GM19395 (cell line): ENCODE measurements at regions not wholly inside any gene's neighbourhood (a gene's known extent, or its start where the extent isn't known, plus 50 kb on each side); places are given as distances from the start of the nearest gene placed in this dataset.

Experiments
- ATAC-seq: cut with Tn5 transposase; IDR thresholded peaks from one replicate; pipeline ENCODE4 v1.9.1; 2021; ENCODE audit warnings: mild to moderate bottlenecking, moderate library complexity; ENCODE audit not compliant: unreplicated experiment

- ATAC-seq, result no peak
Measured at GRCh38 chr9:129335464-129336129, 157.5 kb upstream of the IER5L start.

DNA sequence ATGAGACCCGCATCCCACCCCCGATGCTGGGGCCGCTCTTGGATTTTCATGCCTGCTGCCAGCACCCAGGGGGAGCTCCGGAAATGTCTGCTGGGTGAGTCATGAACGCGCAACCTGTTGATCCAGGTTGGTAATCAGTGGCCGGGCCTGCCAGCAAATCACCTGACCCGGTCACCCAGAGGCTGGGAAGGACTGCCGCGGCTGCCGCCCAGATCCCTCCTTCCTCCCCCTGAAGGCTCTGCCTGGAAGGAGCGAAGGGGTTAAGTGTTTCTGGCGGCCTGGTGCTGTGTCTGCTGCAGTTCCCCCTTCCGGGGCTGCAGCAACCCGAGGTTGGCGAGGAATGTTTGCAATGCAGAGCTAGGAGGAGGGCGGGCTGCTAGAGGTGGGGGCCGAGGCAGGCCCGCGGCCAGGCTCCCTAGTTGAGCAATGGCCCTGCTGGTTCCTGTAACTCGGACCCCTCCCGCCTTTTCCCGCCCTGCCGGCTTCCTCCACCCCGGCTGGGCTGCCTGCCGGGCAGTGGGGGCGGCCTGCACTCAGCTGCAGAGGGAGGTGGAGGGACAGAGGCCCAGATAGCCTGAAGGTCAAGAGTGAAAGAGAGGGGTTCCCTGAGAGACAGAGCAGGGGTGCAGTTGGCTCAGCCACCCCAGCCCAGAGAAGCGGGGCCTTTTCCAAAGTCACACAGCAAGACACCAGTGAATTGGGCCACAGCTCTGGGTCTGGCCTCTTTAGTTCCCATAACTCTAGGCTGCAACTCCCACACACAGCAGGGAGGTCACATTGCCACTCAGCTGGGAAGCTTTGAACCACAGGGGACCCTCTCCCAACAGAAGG lies 156.3 kb upstream of the IER5L start:
- no peak for ATAC-seq

- no peak for ATAC-seq
Measured at GRCh38 chr9:129333617-129334104, 155.6 kb upstream of the IER5L start.

DNA sequence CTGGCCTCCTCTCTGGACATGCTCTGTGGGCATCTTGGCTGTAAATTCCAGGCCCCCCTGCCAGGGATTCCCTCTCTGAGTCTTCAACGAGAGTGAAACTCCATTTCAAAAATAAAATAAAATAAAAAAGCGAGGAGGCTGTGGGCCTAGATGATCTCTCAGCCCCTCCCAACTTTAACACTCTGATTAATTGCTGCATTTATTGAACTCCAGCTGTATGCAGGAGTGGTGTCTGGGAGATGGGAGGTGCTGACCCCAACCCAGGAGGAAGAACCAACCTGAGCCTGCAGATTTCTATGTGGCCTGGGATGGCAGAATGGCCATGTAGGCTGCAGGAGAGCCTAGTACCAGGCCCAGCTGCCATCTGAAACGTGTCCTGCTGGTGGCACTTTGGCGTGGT lies 154.5 kb upstream of the IER5L start:
- no peak for ATAC-seq

- ATAC-seq, result no peak
Measured at GRCh38 chr9:129331772-129332500, 153.9 kb upstream of the IER5L start.

- ATAC-seq, result no peak
Measured at GRCh38 chr9:129331493-129331765, 153.4 kb upstream of the IER5L start.

DNA sequence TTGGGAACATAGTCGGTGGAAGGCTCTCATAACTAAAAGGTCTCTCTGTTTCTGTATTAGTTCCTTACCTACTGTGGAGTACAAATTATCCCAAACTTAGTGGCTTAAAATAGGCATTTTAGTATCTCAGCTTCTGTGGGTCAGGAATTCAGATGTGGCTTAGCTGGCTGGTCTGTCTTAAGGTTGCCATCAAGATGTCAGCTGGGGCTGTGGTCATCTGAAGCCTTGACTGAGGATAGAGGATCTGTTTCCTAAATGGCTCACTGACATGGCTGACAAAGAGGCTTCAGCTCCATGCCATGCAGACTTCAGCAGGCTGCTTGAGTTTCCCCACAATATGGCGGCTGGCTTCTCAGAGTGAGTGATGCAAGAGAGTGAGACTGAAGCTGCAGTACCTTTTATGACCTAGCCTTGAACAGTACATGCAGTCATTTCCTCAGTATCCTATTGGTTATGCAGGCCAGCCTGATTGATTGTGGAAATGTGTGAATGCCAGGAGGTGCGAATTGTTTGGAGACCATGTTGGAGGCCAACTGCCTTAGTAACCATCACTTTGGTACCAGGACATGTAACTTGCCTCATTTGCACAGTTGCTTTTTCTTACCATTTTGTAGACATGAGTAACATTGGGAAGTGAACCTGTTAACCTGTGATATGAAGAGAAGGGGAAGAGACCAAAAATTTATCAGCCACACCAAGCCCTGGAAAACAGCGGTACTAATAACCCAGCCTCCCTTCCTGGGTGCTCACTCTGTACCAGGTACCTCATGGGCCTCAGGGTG lies 152.8 kb upstream of the IER5L start:
- ATAC-seq, result no peak

DNA sequence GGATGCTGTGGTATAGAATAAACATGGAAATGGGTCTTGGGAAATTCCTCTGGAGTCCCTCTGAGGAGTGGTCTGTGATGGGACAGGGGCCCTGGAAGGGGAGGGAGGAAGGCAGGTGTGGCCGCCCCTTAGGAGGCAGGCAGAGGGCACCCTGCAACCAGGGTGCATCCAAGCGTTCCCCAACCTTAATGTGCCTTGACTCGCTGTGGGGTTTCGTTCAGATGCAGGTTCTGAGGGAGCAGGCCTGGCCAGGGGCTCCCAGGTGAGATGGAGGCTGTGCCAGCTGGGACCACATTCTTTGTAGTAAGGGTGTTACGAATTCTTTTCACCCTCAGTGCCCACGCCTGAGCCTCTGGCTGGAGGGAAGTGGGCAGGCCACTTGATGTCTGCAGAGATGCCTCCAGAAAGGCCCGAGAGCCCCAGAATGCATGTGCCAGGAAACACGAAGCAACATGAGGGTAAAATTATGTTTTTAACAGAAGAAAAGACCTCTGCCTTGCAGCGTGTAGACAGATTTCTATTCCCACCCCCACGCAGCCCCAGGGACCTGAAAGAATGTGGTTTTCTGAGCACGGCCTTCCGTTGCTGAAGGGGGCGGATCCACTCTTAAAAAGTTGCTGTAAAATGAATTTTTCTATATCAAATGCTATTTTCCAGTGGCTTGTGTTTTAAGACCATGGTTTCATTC lies 150.4 kb upstream of the IER5L start:
- ATAC-seq, result no peak

DNA sequence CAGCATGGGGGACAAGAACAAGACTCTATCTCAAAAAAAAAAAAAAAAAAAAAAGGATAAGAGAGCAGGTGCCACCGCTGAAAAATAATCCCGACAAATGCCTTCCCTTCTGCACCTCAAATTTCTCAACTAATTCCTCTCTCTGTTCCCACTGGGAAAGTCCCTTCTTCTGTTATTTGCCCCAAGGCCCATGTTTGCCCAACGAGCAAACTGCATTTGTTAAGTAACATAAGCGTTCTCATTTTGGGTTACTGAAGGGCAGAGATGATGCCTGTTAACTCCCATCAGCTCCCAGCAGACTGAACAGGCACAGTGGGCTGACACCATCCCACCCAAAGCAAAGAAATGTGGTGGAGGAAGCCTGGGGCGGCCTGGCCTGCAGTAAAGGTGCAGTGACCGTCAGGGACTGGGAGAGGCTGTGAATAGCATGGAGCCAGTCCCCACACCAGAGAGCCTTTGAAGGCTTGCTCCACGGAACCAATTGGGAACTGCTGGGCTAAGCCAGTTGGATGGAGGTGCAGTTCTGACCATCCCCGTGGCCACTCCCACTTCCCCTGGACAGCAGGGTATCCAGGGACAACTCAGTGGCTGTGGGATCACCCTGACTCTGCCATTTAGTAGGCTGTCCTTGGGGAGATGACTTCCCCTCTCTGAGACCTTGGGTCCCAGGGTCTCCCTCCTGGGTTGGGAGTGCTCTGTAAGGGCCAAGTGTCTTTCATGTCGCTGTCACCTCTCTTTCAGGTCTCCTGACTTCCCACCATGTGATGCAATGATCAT lies 149.7 kb upstream of the IER5L start:
- ATAC-seq, result no peak

DNA sequence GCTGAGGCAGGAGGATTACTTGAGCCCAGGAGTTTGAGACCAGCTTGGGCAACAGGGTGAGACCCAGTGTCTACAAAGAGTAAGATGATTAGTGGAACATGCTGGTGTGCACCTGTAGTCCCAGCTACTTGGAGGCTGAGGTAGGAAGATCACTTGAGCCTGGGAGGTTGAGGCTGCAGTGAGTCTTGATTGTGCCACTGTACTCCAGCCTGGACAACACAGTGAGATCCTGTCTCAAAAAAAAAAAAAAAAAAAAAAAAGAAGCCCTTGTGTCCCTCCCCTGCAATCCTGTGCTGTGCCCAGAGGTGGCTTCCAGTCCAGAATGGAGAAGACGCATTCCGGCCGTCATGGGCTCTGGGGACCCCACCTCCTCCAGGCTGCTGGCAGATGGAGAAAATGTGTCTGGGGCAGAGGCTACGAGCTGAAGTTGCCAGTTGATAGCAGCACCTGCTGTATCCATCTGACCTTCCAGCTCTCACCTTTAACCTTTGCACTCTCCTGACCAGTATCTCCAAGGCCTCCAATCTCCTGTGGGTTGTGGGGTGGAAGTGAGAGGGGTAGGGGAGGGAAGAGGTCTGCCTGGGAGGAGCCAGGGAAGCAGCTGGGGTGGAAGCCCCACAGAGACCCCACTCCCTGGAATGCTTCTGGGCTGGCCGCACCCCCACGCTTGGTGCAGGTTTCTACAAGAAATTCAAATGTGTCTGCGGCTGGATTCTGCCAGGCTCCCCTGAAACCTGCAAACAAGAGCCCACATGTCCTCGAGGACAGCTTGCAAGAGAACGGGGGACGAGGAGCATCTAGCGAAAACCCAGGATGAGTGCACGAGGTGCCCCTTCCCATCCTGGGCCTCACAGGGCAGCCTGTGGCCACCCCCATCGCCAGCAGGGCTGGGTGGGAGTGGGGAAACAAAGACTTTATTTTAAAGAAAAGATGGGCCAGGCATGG lies 148.3 kb upstream of the IER5L start:
- no peak for ATAC-seq

DNA sequence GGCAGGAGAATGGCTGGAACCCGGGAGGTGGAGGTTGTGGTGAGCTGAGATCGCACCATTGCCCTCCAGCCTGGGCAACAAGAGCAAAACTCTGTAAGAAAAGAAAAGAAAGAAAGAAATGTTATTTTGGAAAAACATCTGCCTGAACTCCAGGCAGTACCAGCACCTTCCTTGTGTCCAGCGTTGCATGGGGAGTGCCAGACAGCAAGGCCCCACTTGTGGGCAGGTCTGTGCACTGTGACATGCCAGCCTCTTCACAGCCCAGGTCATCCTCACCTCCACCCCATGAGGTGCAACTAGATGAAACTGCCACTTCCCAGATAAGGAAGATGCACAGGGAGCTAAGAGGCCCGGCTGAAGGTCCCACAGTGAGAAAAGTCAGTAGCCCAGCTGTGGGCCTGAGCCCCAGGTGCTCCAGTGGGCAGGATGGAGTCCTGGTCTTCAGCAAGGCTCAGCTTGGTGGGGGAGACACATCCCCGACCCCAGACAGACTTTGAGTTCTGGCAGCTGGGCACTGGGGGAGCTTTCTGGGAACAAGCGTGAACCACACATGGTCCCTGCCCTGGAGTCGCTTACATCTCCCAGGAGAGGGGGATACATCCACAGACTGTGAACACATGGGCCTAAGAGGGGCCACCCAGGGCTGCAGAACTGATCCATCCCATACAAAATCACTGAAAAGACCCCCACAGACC lies 146.9 kb upstream of the IER5L start:
- ATAC-seq, result no peak

GRCh38 chr9:129323999-129324553 lies 146.0 kb upstream of the IER5L start:
- ATAC-seq, result no peak

DNA sequence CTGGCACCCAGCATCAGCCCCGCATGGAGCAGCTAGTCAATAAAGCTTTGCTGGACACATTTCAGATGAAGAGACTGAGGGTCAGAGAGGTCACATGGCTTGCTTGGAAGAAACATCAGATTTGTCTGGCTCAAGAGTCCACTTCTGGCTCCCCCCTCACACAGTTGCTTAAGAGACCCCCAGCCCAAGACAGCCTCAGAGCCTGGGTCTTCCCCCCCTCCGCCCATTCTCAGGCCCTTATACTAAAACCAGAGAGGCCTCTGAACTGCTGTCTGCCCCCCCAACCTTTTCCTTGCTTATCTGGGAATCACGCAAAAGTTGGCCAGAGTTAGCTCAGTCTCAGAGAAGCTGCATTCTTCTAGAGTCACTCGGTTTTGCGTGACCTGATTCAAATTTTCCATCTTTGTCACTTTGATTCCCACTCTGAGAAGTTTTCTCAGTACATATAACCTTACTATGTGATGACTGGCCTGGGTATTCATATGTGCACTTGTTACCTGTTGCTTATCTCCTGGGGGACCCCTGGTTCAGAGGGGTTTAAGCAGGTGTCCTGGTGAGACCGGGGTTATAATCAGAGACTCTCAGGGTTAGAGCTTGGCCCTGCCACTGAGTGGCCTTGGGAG lies 145.4 kb upstream of the IER5L start:
- ATAC-seq, result no peak

DNA sequence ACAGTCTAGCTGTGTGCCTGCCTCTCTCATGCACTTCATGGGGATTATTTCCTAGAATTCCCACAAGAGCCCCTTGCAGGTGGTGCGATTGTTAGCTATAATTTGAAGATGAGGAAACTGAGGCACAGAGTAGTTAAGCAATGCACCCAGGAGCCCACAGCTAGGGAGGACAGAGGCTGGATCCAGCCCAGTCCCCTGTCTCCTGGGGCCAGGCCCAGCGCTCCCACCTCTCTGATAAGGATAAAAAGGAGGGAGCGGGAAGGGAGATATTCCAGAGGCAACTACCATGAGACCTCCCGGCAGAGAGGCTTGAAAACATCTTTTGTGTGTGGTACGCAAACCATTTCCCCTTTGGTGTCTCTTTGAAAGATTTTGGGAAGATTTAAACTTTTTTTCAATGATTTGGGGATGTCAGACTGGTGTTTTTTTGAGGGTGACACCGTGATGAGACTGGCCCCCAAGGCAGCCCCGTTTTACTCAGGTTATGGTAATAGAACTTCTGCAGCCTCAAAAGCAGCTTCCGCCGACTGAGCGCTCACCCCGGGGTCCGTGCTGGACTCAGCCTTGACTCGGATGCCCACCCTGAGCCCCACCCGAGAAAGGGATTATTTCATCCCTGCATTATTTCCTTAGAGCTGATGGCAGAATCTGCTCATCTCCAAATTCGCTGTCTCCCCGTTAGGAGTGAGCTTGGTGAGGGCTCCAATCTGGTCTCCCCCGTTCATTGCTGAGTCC lies 144.7 kb upstream of the IER5L start:
- no peak for ATAC-seq

DNA sequence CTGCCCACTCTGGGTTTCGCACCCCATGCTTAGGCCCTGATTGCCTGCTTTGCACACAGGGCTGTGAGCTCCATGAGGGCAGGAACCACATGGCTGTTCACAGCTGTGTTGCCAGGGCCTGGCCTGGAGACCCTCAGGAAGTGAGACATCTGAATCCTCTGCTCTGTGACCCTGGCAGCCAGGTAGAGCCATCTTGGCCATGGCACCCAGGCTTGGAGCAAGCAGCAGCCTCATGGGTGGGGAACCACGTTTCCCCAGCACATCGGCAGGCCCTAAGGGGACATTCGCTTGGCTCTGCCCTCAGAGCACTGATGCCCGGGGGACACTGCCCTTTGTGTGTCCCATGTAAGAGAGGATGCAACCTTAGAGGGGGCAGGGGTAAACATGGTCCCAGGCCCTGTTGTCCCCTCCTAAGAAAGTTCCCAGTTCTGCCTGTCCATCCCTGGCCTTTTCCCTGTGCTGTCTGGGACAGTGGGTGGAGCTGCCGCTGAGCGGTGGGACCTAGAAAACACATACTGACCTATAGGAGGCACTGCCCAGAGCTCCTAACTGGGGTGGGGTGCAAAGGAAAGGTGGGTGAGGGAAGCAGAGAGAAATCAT lies 144.1 kb upstream of the IER5L start:
- no peak for ATAC-seq

DNA sequence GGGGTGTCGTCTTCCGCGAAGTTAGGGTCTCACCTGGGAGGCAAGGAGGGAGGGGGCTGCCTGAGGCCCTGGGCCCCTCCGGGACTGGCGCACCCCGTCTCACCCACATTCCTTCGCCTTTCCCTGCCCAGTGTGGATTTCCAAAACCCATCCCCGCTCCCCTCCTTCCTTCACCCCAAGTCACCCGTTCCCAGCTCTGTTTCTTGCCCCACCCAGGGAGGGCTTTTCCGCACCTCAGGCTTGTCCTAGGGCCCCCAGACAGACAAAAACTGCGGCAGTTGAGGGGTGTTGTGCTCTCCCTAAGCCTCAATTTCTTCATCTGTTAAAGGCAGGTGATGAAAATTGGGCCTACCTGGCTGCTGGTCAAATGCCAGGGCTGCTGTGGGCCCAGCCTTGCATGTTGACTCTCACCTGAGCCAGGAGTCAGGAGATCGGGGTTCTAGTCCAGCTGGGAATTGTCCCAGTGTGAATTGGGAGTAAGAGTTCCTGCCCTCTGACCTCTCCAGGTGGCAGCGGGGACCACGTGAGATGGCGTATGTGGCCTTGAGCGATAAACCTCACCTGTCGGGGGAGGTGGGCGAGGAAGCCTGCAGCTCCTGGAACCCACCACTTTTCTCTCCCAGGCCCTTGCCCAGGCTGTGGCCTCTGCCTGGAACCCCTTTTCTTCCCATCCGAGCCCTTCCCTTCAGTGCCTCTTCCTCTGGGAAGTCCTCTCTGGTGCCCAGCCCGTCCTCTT lies 143.4 kb upstream of the IER5L start:
- ATAC-seq, result no peak
